Psoas muscle (tissue), 7 donors: ENCODE measurements at regions not wholly inside any gene's neighbourhood (a gene's known extent, or its start where the extent isn't known, plus 50 kb on each side); places are given as distances from the start of the nearest gene placed in this dataset.

ENCODE experiments used
- ATAC-seq, 4 donors: fragments of 200-7000 bp; cut with Tn5 transposase; one replicate each; pipeline ENCODE4 v1.9.1; 2020; ENCODE audit warnings: moderate library complexity in 3 of 4, mild to moderate bottlenecking in 2 of 4
- DNase-seq, 2 donors: peaks; one replicate each; pipeline ENCODE4 v3.0.0-alpha.2; 2020
- H3K27ac ChIP-seq: fragments of 200-600 bp; one replicate; pipeline ENCODE4 v1.8.0; 2022
- H3K27me3 ChIP-seq, 3 donors: fragments of 200-600 bp in 1 of 3; one replicate each; pipeline versions ENCODE4 v1.6.1 to v1.8.0; 2013 to 2022; ENCODE audit warnings: low read length in 2 of 3, mild to moderate bottlenecking in 2 of 3, moderate library complexity in 1 of 3; ENCODE audit not compliant: insufficient read depth in 3 of 3
- H3K36me3 ChIP-seq, 2 donors: fragments of 200-600 bp in 1 of 2; one replicate each; pipeline versions ENCODE4 v1.6.1 to v1.8.0; 2013 to 2022; ENCODE audit warnings: low read depth in 1 of 2, mild to moderate bottlenecking in 1 of 2, moderate library complexity in 1 of 2; ENCODE audit not compliant: insufficient read depth in 1 of 2
- H3K4me1 ChIP-seq: fragments of 200-600 bp; one replicate; pipeline ENCODE4 v1.8.0; 2022
- H3K4me3 ChIP-seq: fragments of 200-600 bp; one replicate; pipeline ENCODE4 v1.8.0; 2022; ENCODE audit warnings: mild to moderate bottlenecking
- H3K9me3 ChIP-seq: fragments of 200-600 bp; one replicate; pipeline ENCODE4 v1.8.0; 2022
- WGBS, 3 donors: extraction: QIAGEN DNeasy Blood & Tissue Kit; methylation state at CpG; one replicate each; pipeline versions ENCODE4 v1.1.6 to v1.1.7; 2013; 5-methylcytosine and 5-hydroxymethylcytosine counted together
- intact Hi-C, 2 donors: fragments of 100-400 bp; cut with DNase I; formaldehyde crosslinking; loops; one replicate each; pipeline versions ENCODE4 v1.11.0 to v1.14.2; 2022
- TF ChIP-seq, protein P1 (sequence below): fragments of 200-600 bp; IDR thresholded peaks from one replicate; pipeline ENCODE4 v1.8.0; 2022; ENCODE audit warnings: antibody characterized with exemption
- donor health status: healthy with polysubstance abuse.
- donor health status: DM: no; HTN: no; CAD: no; lungs with moderate emphysema.
- donor health status: Bipolar disorder and iron deficiency.
- donor health status: healthy.
- donor health status: DM: yes; HTN: yes; CAD: no.
- donor health status: DM: no; HTN: no; CAD: no.
- donor health status: DM: yes; HTN: yes; CAD: no.

DNA sequence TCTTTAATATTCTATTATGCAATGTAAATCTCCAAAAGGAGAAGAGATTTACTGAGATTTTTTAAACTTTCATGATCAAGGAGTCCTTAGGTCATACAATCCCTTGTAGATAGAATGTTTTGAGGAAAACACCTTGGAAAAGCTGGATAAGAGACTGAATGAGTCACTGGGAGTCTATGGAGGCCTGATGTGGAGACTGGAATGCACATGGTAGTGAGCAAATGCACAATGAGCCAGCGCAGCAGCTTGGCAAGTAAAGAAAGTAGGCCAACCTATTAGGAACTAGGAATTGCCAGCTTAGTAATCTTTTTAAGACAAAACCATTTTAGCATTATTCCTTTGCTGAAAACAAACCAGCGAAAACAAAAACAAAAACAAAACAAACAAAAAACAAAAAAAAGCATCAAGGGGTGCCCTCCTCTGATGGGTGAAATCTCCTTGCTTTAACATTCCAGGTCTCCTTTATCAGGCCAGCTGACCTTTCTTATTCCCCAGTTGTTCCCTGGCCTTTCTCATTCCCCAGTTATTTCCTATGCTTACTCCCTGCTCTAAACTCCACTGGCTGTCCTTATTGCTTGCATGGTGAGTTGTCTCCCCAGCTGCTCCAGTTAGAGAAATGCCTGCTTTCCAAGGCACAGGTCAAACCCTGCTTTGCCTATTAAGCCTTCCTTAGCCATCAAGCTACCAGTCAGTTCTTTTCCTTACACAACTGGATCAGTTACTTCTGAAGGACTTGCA is 135.8 kb downstream of the PLCE1 start:
- H3K4me3 ChIP-seq = no peak overlapping the region
- DNase-seq (no peak), ATAC-seq (no peak)
- H3K27ac ChIP-seq = no peak overlapping the region
- no peaks in the 10 kb centered on the region for H3K27me3 ChIP-seq
- intact Hi-C loops = loop anchor here in 1 of 2 donors (5.0 to 10.0 kb wide), 3 partner anchors 83 to 185 kb away; no protein-coding TSS in a partner anchor
- H3K36me3 ChIP-seq = no peaks in the 10 kb centered on the region
- 85 to 91% (median 85%) methylated on average over 2 of the region's 2 CpGs for WGBS, 3 donors
- peaks cover 21% of the 10 kb centered on the region for H3K4me1 ChIP-seq
- TF ChIP-seq, protein P1, sequence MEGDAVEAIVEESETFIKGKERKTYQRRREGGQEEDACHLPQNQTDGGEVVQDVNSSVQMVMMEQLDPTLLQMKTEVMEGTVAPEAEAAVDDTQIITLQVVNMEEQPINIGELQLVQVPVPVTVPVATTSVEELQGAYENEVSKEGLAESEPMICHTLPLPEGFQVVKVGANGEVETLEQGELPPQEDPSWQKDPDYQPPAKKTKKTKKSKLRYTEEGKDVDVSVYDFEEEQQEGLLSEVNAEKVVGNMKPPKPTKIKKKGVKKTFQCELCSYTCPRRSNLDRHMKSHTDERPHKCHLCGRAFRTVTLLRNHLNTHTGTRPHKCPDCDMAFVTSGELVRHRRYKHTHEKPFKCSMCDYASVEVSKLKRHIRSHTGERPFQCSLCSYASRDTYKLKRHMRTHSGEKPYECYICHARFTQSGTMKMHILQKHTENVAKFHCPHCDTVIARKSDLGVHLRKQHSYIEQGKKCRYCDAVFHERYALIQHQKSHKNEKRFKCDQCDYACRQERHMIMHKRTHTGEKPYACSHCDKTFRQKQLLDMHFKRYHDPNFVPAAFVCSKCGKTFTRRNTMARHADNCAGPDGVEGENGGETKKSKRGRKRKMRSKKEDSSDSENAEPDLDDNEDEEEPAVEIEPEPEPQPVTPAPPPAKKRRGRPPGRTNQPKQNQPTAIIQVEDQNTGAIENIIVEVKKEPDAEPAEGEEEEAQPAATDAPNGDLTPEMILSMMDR = no peak
- H3K9me3 ChIP-seq = no peaks in the 10 kb centered on the region

DNA sequence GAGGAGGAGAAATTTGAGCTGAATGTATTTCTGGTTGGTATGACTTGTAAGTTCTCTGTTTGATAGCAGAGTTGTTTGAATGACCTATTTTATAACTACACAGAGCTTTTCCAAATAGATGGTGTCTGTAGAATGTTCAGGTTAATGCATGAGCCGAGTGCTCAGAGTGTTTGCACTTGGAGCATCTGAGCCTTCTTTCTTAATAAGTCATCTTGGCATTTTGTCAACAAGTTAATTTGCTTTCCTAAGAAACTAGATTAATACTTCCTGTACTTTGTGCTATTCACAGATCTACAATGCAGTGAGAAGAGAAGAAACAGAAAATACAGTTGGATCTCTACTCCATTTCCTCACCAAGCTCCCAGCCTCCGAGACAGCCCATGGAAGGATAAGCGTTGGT is 138.2 kb downstream of the PLCE1 start:
- TF ChIP-seq, protein P1 = no peak
- H3K27ac ChIP-seq = peak overlapping the region; percentile 23
- intact Hi-C loops = loop anchor here in 1 of 2 donors (5.0 to 10.0 kb wide), 3 partner anchors 80 to 187 kb away; no protein-coding TSS in a partner anchor

DNA sequence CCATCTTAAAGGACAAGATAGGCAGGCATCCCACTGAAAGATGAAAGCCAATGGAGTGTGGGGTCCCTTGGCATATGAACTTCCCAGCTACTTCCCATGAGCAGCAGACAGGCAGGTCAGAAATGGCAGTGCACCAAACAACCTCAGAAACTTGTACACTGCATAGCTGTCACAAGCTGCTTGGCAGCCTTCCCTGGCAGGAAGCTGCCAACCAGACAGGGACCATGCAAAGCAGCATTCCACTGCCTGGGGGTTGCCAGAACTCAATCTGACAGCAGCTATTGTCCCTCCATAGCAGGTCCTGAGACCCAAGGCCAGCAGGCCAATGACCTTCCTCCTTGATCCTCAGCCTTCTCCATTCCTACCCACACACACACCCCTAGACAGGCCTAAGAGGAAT is 139.5 kb downstream of the PLCE1 start:
- ATAC-seq (peak; percentile 93 to 99 (median 96)), DNase-seq (peak; percentile 61 to 87)
- TF ChIP-seq, protein P1 = no peak
- Histone ChIP-seq H3K27ac (peak overlapping the region; percentile 5), H3K27me3 (no peaks in the 10 kb centered on the region), H3K9me3 (no peaks in the 10 kb centered on the region), H3K4me1 (peaks cover 21% of the 10 kb centered on the region), H3K4me3 (no peak overlapping the region), H3K36me3 (no peaks in the 10 kb centered on the region)
- intact Hi-C loops = loop anchor here in 1 of 2 donors (5.0 to 10.0 kb wide), 3 partner anchors 79 to 188 kb away; no protein-coding TSS in a partner anchor

More for the DNA sequence above, 138.2 kb downstream of the PLCE1 start:
- H3K27me3 ChIP-seq = no peaks in the 10 kb centered on the region
- ATAC-seq (peak in 1 of 4 donors; percentile 17), DNase-seq (no peak)
- H3K9me3 ChIP-seq = no peaks in the 10 kb centered on the region
- no peak overlapping the region for H3K4me3 ChIP-seq
- H3K4me1 ChIP-seq = peaks cover 21% of the 10 kb centered on the region
- WGBS, 3 donors = 56 to 69% (median 56%) methylated on average over 3 of the region's 3 CpGs
- no peaks in the 10 kb centered on the region for H3K36me3 ChIP-seq

DNA sequence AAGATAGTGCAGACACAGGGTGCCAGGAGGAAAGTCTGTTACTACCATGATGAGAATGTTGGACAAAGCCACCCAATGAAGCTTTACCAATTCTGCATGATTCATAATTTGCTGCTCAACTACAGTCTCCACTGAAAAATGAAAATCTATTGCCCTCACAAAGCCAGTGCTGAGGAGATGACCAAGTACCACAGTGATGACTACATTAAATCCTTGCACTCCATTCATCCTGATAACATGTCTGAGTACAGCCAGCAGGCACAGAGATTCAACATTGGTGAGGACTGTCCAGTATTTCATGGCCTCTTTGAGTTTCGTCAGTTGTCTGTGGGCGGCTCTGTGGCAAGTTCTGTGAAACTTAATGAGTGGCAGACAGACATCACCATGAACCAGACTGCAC is 144.0 kb downstream of the PLCE1 start:
- 93 to 98% (median 98%) methylated on average over 2 of the region's 2 CpGs for WGBS, 3 donors
- intact Hi-C loops = loop anchor here in 1 of 2 donors (10.0 kb wide), 1 partner anchor 193 kb away; no protein-coding TSS in a partner anchor
- Histone ChIP-seq H3K27ac (no peak overlapping the region), H3K36me3 (no peaks in the 10 kb centered on the region), H3K4me1 (peaks cover 5% of the 10 kb centered on the region), H3K27me3 (no peaks in the 10 kb centered on the region), H3K4me3 (no peak overlapping the region), H3K9me3 (no peaks in the 10 kb centered on the region)
- TF ChIP-seq, protein P1 = no peak
- DNase-seq = no peak
- ATAC-seq = no peak
